ENCODE measurements at regions not wholly inside any gene's neighbourhood (a gene's known extent, or its start where the extent isn't known, plus 50 kb on each side); places are given as distances from the start of the nearest gene placed in this dataset.

DNA sequence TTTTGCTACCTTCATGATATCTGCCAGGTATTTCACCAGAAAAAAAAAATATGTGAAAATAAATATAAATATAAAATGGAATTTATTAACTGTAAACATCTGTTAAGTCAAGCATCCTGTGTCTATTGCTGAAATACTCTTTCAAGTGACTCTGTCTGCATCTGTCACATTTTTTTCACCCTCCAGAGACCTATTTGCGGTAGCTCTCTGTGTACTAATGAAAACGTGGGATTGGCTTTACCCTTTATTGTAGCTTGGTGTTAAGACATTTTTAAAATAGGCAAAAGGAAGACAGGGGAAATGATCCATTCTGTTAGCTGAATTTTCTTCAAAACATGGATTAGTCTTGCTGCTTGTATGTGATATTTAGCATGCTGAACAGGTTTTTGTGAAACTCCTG, 536.0 kb upstream of the WWC1 start:
- TF ChIP-seq, protein P1, sequence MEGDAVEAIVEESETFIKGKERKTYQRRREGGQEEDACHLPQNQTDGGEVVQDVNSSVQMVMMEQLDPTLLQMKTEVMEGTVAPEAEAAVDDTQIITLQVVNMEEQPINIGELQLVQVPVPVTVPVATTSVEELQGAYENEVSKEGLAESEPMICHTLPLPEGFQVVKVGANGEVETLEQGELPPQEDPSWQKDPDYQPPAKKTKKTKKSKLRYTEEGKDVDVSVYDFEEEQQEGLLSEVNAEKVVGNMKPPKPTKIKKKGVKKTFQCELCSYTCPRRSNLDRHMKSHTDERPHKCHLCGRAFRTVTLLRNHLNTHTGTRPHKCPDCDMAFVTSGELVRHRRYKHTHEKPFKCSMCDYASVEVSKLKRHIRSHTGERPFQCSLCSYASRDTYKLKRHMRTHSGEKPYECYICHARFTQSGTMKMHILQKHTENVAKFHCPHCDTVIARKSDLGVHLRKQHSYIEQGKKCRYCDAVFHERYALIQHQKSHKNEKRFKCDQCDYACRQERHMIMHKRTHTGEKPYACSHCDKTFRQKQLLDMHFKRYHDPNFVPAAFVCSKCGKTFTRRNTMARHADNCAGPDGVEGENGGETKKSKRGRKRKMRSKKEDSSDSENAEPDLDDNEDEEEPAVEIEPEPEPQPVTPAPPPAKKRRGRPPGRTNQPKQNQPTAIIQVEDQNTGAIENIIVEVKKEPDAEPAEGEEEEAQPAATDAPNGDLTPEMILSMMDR (IDR thresholded peaks at IDR 0.05; ENCODE audit: low read length), result no peak
- no peak for TF ChIP-seq EZH2 (IDR thresholded peaks at IDR 0.05; ENCODE audit: borderline replicate concordance, low read length)
